Ovary (tissue), 3 donors: ENCODE measurements at regions not wholly inside any gene's neighbourhood (a gene's known extent, or its start where the extent isn't known, plus 50 kb on each side); places are given as distances from the start of the nearest gene placed in this dataset.

ENCODE experiments used
- EP300 ChIP-seq: sonication (generic); formaldehyde crosslinking; IDR thresholded peaks from one replicate; pipeline ENCODE4 v1.6.1; 2017; ENCODE audit warnings: antibody characterized with exemption
- POLR2A ChIP-seq: fragments of 450-650 bp; IDR thresholded peaks from one replicate; pipeline ENCODE4 v1.6.1; 2017; ENCODE audit warnings: antibody characterized with exemption, mild to moderate bottlenecking, moderate library complexity
- TF ChIP-seq, protein P1 (sequence below), 3 donors: fragments of 450-650 bp in 2 of 3; fragments of 200-600 bp in 1 of 3; IDR thresholded peaks; one replicate each; pipeline versions ENCODE4 v1.5.1 to v1.8.0; 2016 to 2022; ENCODE audit warnings: antibody characterized with exemption in 3 of 3, mild to moderate bottlenecking in 1 of 3
- donor health status: DM: no; HTN: no; CAD: no.

DNA sequence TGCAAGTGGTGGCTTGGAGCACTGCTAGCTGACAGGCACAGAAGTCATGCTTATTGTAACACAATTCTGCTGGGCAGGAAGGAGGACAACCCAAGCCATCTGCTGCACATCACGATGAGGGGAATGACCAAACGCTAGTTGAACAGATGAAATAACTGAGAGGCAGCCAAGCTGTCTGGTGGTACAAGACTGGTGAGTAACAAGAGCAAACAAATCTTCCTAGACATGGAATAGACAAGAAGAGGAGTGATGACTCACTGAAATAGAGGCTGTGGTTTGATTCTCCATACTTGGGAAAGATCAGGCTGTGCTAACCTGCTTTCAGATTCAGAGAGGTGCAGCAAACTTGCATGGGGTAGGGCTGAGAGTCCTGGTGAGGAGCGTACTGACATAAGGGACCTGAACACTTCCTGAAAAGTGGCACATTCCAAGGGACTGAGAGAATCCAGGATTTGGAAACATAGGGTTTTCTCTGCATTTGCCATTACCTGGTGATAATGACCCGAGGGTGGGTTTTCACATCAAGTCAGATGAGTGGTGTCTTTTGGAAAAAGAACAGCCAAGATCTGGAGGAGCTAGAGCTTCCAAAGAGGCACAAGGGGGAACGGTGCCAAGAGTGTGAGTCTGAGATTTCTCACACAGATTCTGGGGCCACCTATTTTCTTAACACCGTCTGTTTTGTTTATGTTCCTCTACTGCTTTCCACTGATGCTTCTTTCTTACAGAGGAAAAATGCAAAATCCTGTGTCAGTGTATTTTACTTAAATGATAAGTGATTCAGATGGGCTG is 60.0 kb downstream of the PRL start:
- TF ChIP-seq, protein P1, sequence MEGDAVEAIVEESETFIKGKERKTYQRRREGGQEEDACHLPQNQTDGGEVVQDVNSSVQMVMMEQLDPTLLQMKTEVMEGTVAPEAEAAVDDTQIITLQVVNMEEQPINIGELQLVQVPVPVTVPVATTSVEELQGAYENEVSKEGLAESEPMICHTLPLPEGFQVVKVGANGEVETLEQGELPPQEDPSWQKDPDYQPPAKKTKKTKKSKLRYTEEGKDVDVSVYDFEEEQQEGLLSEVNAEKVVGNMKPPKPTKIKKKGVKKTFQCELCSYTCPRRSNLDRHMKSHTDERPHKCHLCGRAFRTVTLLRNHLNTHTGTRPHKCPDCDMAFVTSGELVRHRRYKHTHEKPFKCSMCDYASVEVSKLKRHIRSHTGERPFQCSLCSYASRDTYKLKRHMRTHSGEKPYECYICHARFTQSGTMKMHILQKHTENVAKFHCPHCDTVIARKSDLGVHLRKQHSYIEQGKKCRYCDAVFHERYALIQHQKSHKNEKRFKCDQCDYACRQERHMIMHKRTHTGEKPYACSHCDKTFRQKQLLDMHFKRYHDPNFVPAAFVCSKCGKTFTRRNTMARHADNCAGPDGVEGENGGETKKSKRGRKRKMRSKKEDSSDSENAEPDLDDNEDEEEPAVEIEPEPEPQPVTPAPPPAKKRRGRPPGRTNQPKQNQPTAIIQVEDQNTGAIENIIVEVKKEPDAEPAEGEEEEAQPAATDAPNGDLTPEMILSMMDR (IDR thresholded peaks at IDR 0.05) = no peak
- TF ChIP-seq POLR2A (no peak), EP300 (no peak)
